GM12878 (cell line): ENCODE measurements at regions not wholly inside any gene's neighbourhood (a gene's known extent, or its start where the extent isn't known, plus 50 kb on each side); places are given as distances from the start of the nearest gene placed in this dataset.
"Not testable (repeated sequence)": the region's sequence is repeated elsewhere in the genome, so short reads cannot be mapped to it uniquely, and the experiment has no call there.

Experiments
- POLR2A ChIP-seq: IDR thresholded peaks from 2 replicates; pipeline ENCODE4 v1.6.1; 2011; ENCODE audit warnings: low read depth, mild to moderate bottlenecking, low read length
- POLR2AphosphoS5 ChIP-seq: IDR thresholded peaks from 2 replicates; pipeline ENCODE4 v1.6.1; 2011; ENCODE audit warnings: mild to moderate bottlenecking, low read length, inconsistent platforms
- RAD21 ChIP-seq: IDR thresholded peaks from 2 replicates; pipeline ENCODE4 v1.6.1; 2011; ENCODE audit warnings: mild to moderate bottlenecking, low read depth, low read length, moderate library complexity; ENCODE audit not compliant: insufficient read depth
- SPI1 ChIP-seq: IDR thresholded peaks from 2 replicates; pipeline ENCODE4 v1.6.1; 2011; ENCODE audit warnings: low read depth, mild to moderate bottlenecking, low read length, moderate library complexity, borderline replicate concordance; ENCODE audit not compliant: insufficient read depth
- SREBF2 ChIP-seq: IDR thresholded peaks from 2 replicates; pipeline ENCODE4 v1.6.1; 2012; ENCODE audit warnings: mild to moderate bottlenecking, low read length
- TAF1 ChIP-seq: IDR thresholded peaks from 2 replicates; pipeline ENCODE4 v1.6.1; 2011; ENCODE audit warnings: mild to moderate bottlenecking, low read depth, low read length, borderline replicate concordance
- TF ChIP-seq, protein P1 (sequence below), 3 experiments: IDR thresholded peaks in 2 of 3; conservative IDR thresholded peaks in 1 of 3; 2 replicates each; pipeline ENCODE4 v1.5.1; 2011; ENCODE audit warnings: low read depth in 3 of 3, low read length in 3 of 3, mild to moderate bottlenecking in 3 of 3, control low read depth in 2 of 3, moderate library complexity in 2 of 3, inconsistent platforms in 1 of 3, mixed read lengths in 1 of 3; ENCODE audit not compliant: control insufficient read depth in 2 of 3, insufficient read depth in 1 of 3; ENCODE audit errors: extremely low read depth in 1 of 3

DNA sequence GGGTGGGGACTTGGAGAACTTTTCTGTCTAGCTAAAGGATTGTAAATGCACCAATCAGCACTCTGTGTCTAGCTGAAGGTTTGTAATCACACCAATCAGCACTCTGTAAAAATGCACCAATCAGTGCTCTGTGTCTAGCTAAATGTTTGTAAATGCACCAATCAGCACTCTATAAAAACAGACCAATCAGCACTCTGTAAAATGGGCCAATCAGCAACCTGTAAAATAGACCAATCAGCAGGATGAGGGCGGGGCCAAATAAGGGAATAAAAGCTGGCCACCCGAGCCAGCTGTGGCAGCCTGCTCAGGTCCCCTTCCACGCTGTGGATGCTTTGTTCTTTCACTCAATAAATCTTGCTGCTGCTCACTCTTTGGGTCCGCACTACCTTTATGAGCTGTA, 69.5 kb upstream of the SLC25A36 start:
- TF ChIP-seq, protein P1, sequence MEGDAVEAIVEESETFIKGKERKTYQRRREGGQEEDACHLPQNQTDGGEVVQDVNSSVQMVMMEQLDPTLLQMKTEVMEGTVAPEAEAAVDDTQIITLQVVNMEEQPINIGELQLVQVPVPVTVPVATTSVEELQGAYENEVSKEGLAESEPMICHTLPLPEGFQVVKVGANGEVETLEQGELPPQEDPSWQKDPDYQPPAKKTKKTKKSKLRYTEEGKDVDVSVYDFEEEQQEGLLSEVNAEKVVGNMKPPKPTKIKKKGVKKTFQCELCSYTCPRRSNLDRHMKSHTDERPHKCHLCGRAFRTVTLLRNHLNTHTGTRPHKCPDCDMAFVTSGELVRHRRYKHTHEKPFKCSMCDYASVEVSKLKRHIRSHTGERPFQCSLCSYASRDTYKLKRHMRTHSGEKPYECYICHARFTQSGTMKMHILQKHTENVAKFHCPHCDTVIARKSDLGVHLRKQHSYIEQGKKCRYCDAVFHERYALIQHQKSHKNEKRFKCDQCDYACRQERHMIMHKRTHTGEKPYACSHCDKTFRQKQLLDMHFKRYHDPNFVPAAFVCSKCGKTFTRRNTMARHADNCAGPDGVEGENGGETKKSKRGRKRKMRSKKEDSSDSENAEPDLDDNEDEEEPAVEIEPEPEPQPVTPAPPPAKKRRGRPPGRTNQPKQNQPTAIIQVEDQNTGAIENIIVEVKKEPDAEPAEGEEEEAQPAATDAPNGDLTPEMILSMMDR (IDR thresholded peaks at IDR 0.05 in 2 of 3, conservative IDR thresholded peaks at IDR 0.05 in 1 of 3; ENCODE audit: control insufficient read depth in 2 of 3, extremely low read depth in 1 of 3, insufficient read depth in 1 of 3, low read depth in 3 of 3, low read length in 3 of 3): not testable (repeated sequence)
- TF ChIP-seq RAD21, SREBF2, POLR2A, SPI1, POLR2AphosphoS5, TAF1: not testable (repeated sequence)
